ENCODE measurements at regions not wholly inside any gene's neighbourhood (a gene's known extent, or its start where the extent isn't known, plus 50 kb on each side); places are given as distances from the start of the nearest gene placed in this dataset.
"Not testable (repeated sequence)": the region's sequence is repeated elsewhere in the genome, so short reads cannot be mapped to it uniquely, and the experiment has no call there.

DNA sequence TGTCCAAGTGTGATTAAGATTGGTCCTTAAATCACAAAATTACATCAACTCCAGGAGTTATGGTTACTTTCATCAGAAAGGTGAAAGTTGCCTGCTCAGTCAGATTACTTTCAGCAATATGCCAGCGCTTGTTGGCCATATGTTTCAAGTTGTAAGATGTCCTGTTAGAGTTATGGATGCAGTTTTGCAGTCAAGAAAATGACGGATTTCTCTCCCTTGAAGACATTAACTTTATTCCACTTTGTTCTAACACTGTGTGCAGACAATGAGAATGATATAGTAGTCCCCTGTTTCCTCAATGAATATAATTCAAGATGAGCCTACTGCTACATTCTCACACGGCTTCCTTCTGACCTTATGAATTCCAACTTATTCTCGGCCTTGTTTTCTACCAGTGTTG is 295.0 kb upstream of the ADGRL3 start:
- H3K9me3 Mint-ChIP-seq: no peaks in the 10 kb centered on the region
- H3K27ac Mint-ChIP-seq: no peak overlapping the region
- no peak for DNase-seq (ENCODE audit: low spot score in 2 of 2, unreplicated experiment in 2 of 2)
- no peaks in the 10 kb centered on the region for H3K27me3 Mint-ChIP-seq (ENCODE audit: low read depth)
- H3K4me1 Mint-ChIP-seq: peaks cover 3% of the 10 kb centered on the region
- H3K4me3 Mint-ChIP-seq: no peak overlapping the region
- TF ChIP-seq, protein P1, sequence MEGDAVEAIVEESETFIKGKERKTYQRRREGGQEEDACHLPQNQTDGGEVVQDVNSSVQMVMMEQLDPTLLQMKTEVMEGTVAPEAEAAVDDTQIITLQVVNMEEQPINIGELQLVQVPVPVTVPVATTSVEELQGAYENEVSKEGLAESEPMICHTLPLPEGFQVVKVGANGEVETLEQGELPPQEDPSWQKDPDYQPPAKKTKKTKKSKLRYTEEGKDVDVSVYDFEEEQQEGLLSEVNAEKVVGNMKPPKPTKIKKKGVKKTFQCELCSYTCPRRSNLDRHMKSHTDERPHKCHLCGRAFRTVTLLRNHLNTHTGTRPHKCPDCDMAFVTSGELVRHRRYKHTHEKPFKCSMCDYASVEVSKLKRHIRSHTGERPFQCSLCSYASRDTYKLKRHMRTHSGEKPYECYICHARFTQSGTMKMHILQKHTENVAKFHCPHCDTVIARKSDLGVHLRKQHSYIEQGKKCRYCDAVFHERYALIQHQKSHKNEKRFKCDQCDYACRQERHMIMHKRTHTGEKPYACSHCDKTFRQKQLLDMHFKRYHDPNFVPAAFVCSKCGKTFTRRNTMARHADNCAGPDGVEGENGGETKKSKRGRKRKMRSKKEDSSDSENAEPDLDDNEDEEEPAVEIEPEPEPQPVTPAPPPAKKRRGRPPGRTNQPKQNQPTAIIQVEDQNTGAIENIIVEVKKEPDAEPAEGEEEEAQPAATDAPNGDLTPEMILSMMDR (IDR thresholded peaks at IDR 0.05; ENCODE audit: unreplicated experiment): no peak
- H3K36me3 Mint-ChIP-seq: no peaks in the 10 kb centered on the region

- H3K9me3 Mint-ChIP-seq: peaks cover 2% of the 10 kb centered on the region
- peaks cover 12% of the 10 kb centered on the region for H3K4me1 Mint-ChIP-seq
- no peaks in the 10 kb centered on the region for H3K27me3 Mint-ChIP-seq (ENCODE audit: low read depth)
- TF ChIP-seq, protein P1 (IDR thresholded peaks at IDR 0.05; ENCODE audit: unreplicated experiment): no peak
- no peaks in the 10 kb centered on the region for H3K36me3 Mint-ChIP-seq
- no peak overlapping the region for H3K27ac Mint-ChIP-seq
- DNase-seq (ENCODE audit: low spot score in 2 of 2, unreplicated experiment in 2 of 2): no peak
- no peak overlapping the region for H3K4me3 Mint-ChIP-seq
These were observed 289.0 kb upstream of the ADGRL3 start for GRCh38 chr4:60911127-60911526.

- Mint-ChIP-seq H3K9me3 (peaks cover 7% of the 10 kb centered on the region), H3K36me3 (no peaks in the 10 kb centered on the region), H3K4me3 (no peak overlapping the region), H3K4me1 (peaks cover 12% of the 10 kb centered on the region), H3K27ac (no peak overlapping the region), H3K27me3 (ENCODE audit: low read depth) (no peaks in the 10 kb centered on the region)
- DNase-seq (ENCODE audit: low spot score in 2 of 2, unreplicated experiment in 2 of 2): no peak
- TF ChIP-seq, protein P1 (IDR thresholded peaks at IDR 0.05; ENCODE audit: unreplicated experiment): no peak
These were observed 287.1 kb upstream of the ADGRL3 start for GRCh38 chr4:60913002-60913401.

GRCh38 chr4:60913671-60914070 is 286.5 kb upstream of the ADGRL3 start:
- TF ChIP-seq, protein P1 (IDR thresholded peaks at IDR 0.05; ENCODE audit: unreplicated experiment): no peak
- Mint-ChIP-seq H3K4me1 (peaks cover 10% of the 10 kb centered on the region), H3K36me3 (no peaks in the 10 kb centered on the region), H3K27me3 (ENCODE audit: low read depth) (no peaks in the 10 kb centered on the region), H3K9me3 (peaks cover 7% of the 10 kb centered on the region), H3K4me3 (no peak overlapping the region), H3K27ac (no peak overlapping the region)
- DNase-seq (ENCODE audit: low spot score in 2 of 2, unreplicated experiment in 2 of 2): no peak

GRCh38 chr4:60921735-60922134 is 278.4 kb upstream of the ADGRL3 start:
- H3K36me3 Mint-ChIP-seq; H3K27me3 Mint-ChIP-seq (ENCODE audit: low read depth); H3K4me1 Mint-ChIP-seq; H3K4me3 Mint-ChIP-seq; H3K27ac Mint-ChIP-seq; DNase-seq (ENCODE audit: low spot score in 2 of 2, unreplicated experiment in 2 of 2); H3K9me3 Mint-ChIP-seq: not testable (repeated sequence)

- Mint-ChIP-seq H3K27ac (no peak overlapping the region), H3K27me3 (ENCODE audit: low read depth) (no peaks in the 10 kb centered on the region), H3K4me3 (no peak overlapping the region), H3K4me1 (no peaks in the 10 kb centered on the region), H3K36me3 (no peaks in the 10 kb centered on the region), H3K9me3 (no peaks in the 10 kb centered on the region)
- DNase-seq (ENCODE audit: low spot score in 2 of 2, unreplicated experiment in 2 of 2): no peak
- TF ChIP-seq, protein P1 (IDR thresholded peaks at IDR 0.05; ENCODE audit: unreplicated experiment): no peak
These were observed 277.1 kb upstream of the ADGRL3 start for GRCh38 chr4:60923075-60923474.

All from mesothelial cell of epicardium (in vitro differentiated cells).